ENCODE measurements at regions not wholly inside any gene's neighbourhood (a gene's known extent, or its start where the extent isn't known, plus 50 kb on each side); places are given as distances from the start of the nearest gene placed in this dataset.

- peaks cover 8% of the 10 kb centered on the region; the same call in 1 of the 2 replicates for H3K4me1 ChIP-seq (ENCODE audit: insufficient read depth, low read length)
Observed at GRCh38 chr16:26334218-26335111, 642.7 kb downstream of the HS3ST4 start.

GRCh38 chr16:26335236-26335853 is 643.6 kb downstream of the HS3ST4 start:
- Histone ChIP-seq H3K36me3 (ENCODE audit: insufficient read depth, low read length) (no peaks in the 10 kb centered on the region), H3K9me3 (ENCODE audit: control insufficient read depth, insufficient read depth, low read length) (no peaks in the 10 kb centered on the region), H3K4me1 (ENCODE audit: insufficient read depth, low read length) (peaks cover 8% of the 10 kb centered on the region; the same call in 1 of the 2 replicates), H3K9ac (ENCODE audit: low read depth, low read length) (no peak overlapping the region)

More at GRCh38 chr16:26334218-26335111, 642.7 kb downstream of the HS3ST4 start:
- H3K9me3 ChIP-seq (ENCODE audit: control insufficient read depth, insufficient read depth, low read length): no peaks in the 10 kb centered on the region
- H3K36me3 ChIP-seq (ENCODE audit: insufficient read depth, low read length): no peaks in the 10 kb centered on the region
- H3K9ac ChIP-seq (ENCODE audit: low read depth, low read length): no peak overlapping the region

GRCh38 chr16:26342621-26343020 is 650.9 kb downstream of the HS3ST4 start:
- H3K9ac ChIP-seq (ENCODE audit: low read depth, low read length): no peak overlapping the region
- no peaks in the 10 kb centered on the region for H3K36me3 ChIP-seq (ENCODE audit: insufficient read depth, low read length)
- no peaks in the 10 kb centered on the region for H3K9me3 ChIP-seq (ENCODE audit: control insufficient read depth, insufficient read depth, low read length)
- no peaks in the 10 kb centered on the region for H3K4me1 ChIP-seq (ENCODE audit: insufficient read depth, low read length)

- Histone ChIP-seq H3K9me3 (ENCODE audit: control insufficient read depth, insufficient read depth, low read length) (no peaks in the 10 kb centered on the region), H3K4me1 (ENCODE audit: insufficient read depth, low read length) (no peaks in the 10 kb centered on the region), H3K36me3 (ENCODE audit: insufficient read depth, low read length) (no peaks in the 10 kb centered on the region), H3K9ac (ENCODE audit: low read depth, low read length) (no peak overlapping the region)
Observed at GRCh38 chr16:26344240-26344776, 652.5 kb downstream of the HS3ST4 start.

GRCh38 chr16:26344976-26345375 is 653.2 kb downstream of the HS3ST4 start:
- Histone ChIP-seq H3K9me3 (ENCODE audit: control insufficient read depth, insufficient read depth, low read length) (no peaks in the 10 kb centered on the region), H3K4me1 (ENCODE audit: insufficient read depth, low read length) (no peaks in the 10 kb centered on the region), H3K9ac (ENCODE audit: low read depth, low read length) (no peak overlapping the region), H3K36me3 (ENCODE audit: insufficient read depth, low read length) (no peaks in the 10 kb centered on the region)

GRCh38 chr16:26345966-26346365 is 654.2 kb downstream of the HS3ST4 start:
- no peaks in the 10 kb centered on the region for H3K4me1 ChIP-seq (ENCODE audit: insufficient read depth, low read length)
- H3K9me3 ChIP-seq (ENCODE audit: control insufficient read depth, insufficient read depth, low read length): no peaks in the 10 kb centered on the region
- no peak overlapping the region for H3K9ac ChIP-seq (ENCODE audit: low read depth, low read length)
- H3K36me3 ChIP-seq (ENCODE audit: insufficient read depth, low read length): no peaks in the 10 kb centered on the region

GRCh38 chr16:26348095-26348494 is 656.3 kb downstream of the HS3ST4 start:
- Histone ChIP-seq H3K36me3 (ENCODE audit: insufficient read depth, low read length) (no peaks in the 10 kb centered on the region), H3K4me1 (ENCODE audit: insufficient read depth, low read length) (no peaks in the 10 kb centered on the region), H3K9me3 (ENCODE audit: control insufficient read depth, insufficient read depth, low read length) (no peaks in the 10 kb centered on the region), H3K9ac (ENCODE audit: low read depth, low read length) (no peak overlapping the region)

- Histone ChIP-seq H3K9ac (ENCODE audit: low read depth, low read length) (no peak overlapping the region), H3K36me3 (ENCODE audit: insufficient read depth, low read length) (no peaks in the 10 kb centered on the region), H3K9me3 (ENCODE audit: control insufficient read depth, insufficient read depth, low read length) (no peaks in the 10 kb centered on the region), H3K4me1 (ENCODE audit: insufficient read depth, low read length) (0 out of 2 replicates have a peak, but pooled peaks cover 3% of the 10 kb centered on the region)
Observed at GRCh38 chr16:26360867-26361266, 669.1 kb downstream of the HS3ST4 start.

- 0 out of 2 replicates have a peak, but pooled peaks cover 3% of the 10 kb centered on the region for H3K4me1 ChIP-seq (ENCODE audit: insufficient read depth, low read length)
- H3K36me3 ChIP-seq (ENCODE audit: insufficient read depth, low read length): no peaks in the 10 kb centered on the region
- no peaks in the 10 kb centered on the region for H3K9me3 ChIP-seq (ENCODE audit: control insufficient read depth, insufficient read depth, low read length)
- H3K9ac ChIP-seq (ENCODE audit: low read depth, low read length): no peak overlapping the region
Observed at GRCh38 chr16:26363581-26363980, 671.8 kb downstream of the HS3ST4 start.

- Histone ChIP-seq H3K36me3 (ENCODE audit: insufficient read depth, low read length) (no peaks in the 10 kb centered on the region), H3K9me3 (ENCODE audit: control insufficient read depth, insufficient read depth, low read length) (no peaks in the 10 kb centered on the region), H3K9ac (ENCODE audit: low read depth, low read length) (no peak overlapping the region), H3K4me1 (ENCODE audit: insufficient read depth, low read length) (0 out of 2 replicates have a peak, but pooled peaks cover 3% of the 10 kb centered on the region)
Observed at GRCh38 chr16:26365161-26365940, 673.6 kb downstream of the HS3ST4 start.

GRCh38 chr16:26371349-26371869 is 679.6 kb downstream of the HS3ST4 start:
- Histone ChIP-seq H3K36me3 (ENCODE audit: insufficient read depth, low read length) (no peaks in the 10 kb centered on the region), H3K4me1 (ENCODE audit: insufficient read depth, low read length) (no peaks in the 10 kb centered on the region), H3K9ac (ENCODE audit: low read depth, low read length) (no peak overlapping the region), H3K9me3 (ENCODE audit: control insufficient read depth, insufficient read depth, low read length) (no peaks in the 10 kb centered on the region)

- Histone ChIP-seq H3K9ac (ENCODE audit: low read depth, low read length) (no peak overlapping the region), H3K9me3 (ENCODE audit: control insufficient read depth, insufficient read depth, low read length) (0 out of 2 replicates have a peak, but pooled peaks cover 3% of the 10 kb centered on the region), H3K36me3 (ENCODE audit: insufficient read depth, low read length) (no peaks in the 10 kb centered on the region), H3K4me1 (ENCODE audit: insufficient read depth, low read length) (no peaks in the 10 kb centered on the region)
Observed at GRCh38 chr16:26374279-26374925, 682.6 kb downstream of the HS3ST4 start.

- Histone ChIP-seq H3K4me1 (ENCODE audit: insufficient read depth, low read length) (0 out of 2 replicates have a peak, but pooled peaks cover 2% of the 10 kb centered on the region), H3K9me3 (ENCODE audit: control insufficient read depth, insufficient read depth, low read length) (0 out of 2 replicates have a peak, but pooled peaks cover 3% of the 10 kb centered on the region), H3K9ac (ENCODE audit: low read depth, low read length) (no peak overlapping the region), H3K36me3 (ENCODE audit: insufficient read depth, low read length) (no peaks in the 10 kb centered on the region)
Observed at GRCh38 chr16:26382586-26382985, 684.1 kb upstream of the C16orf82 start.

All from ES-I3 (cell line).